ENCODE measurements at regions not wholly inside any gene's neighbourhood (a gene's known extent, or its start where the extent isn't known, plus 50 kb on each side); places are given as distances from the start of the nearest gene placed in this dataset.

- no peak for DNase-seq
Observed at GRCh38 chr13:77378662-77379061, 51.8 kb upstream of the MYCBP2 start.

- DNase-seq: no peak
Observed at GRCh38 chr13:77377016-77377415, 50.1 kb upstream of the MYCBP2 start.
